HCT116 (cell line): ENCODE measurements at regions not wholly inside any gene's neighbourhood (a gene's known extent, or its start where the extent isn't known, plus 50 kb on each side); places are given as distances from the start of the nearest gene placed in this dataset.

ENCODE experiments used
- ATAC-seq: fragments of 200-7000 bp; cut with Tn5 transposase; 2 replicates; pipeline ENCODE4 v1.9.1; 2020; ENCODE audit warnings: mild to moderate bottlenecking, moderate library complexity
- BruUV-seq: library from RNA; stranded (reverse); fragments of 400-500 nt; replicated peaks from 2 replicates; lab custom pipeline; 2021; lab: Mats Ljungman, UMichigan
- CTCF ChIA-PET: fragments of 300-600 bp; sonication (Branson Sonifier 250); formaldehyde crosslinking; loops from one replicate; lab custom pipeline; 2021; ENCODE audit warnings: antibody characterized with exemption; lab: Charles Lee
- POLR2A ChIA-PET: fragments of 300-600, 350-600 bp; sonication (Branson Sonifier 250); formaldehyde crosslinking; loops from one replicate; lab custom pipeline; 2021; ENCODE audit warnings: antibody characterized with exemption; lab: Charles Lee
- RAD21 ChIA-PET, 2 experiments: fragments of 300-600 bp; sonication (Branson Sonifier 250); formaldehyde crosslinking; loops; one replicate each; lab custom pipeline; 2023; ENCODE audit warnings: low total read pairs in 2 of 2; ENCODE audit not compliant: uncharacterized antibody in 2 of 2, unreplicated experiment in 2 of 2, low non-redundant PET in 1 of 2; lab: Charles Lee
- DNase-seq: peaks from one replicate; pipeline ENCODE4 v3.0.0-alpha.2; 2010; ENCODE audit warnings: low read depth, low spot score
- H2AFZ ChIP-seq: fragments of 200-600 bp; shearing (Covaris generic), sonication (generic); 2 replicates; pipeline ENCODE4 v1.6.1; 2017; ENCODE audit warnings: low read depth, mixed run types, mixed read lengths, antibody characterized with exemption, low read length; ENCODE audit not compliant: poor library complexity, severe bottlenecking
- H3K27ac ChIP-seq: 2 replicates; pipeline ENCODE4 v1.5.1; 2012; ENCODE audit warnings: low read depth, low read length
- H3K27me3 ChIP-seq: fragments of 200-600 bp; sonication (generic); 2 replicates; pipeline ENCODE4 v1.6.1; 2016; ENCODE audit warnings: mixed run types, low read length, mixed read lengths; ENCODE audit not compliant: insufficient read depth
- H3K36me3 ChIP-seq, 2 experiments: fragments of 200-500 bp in 1 of 2; fragments of 200-600 bp in 1 of 2; sonication (Bioruptor generic) in 1 of 2; sonication (generic) in 1 of 2; 2 replicates each; pipeline versions ENCODE4 v1.5.1 to v1.6.1; 2014 to 2016; ENCODE audit warnings: low read length in 2 of 2, inconsistent platforms in 1 of 2, mixed read lengths in 1 of 2, mixed run types in 1 of 2; ENCODE audit not compliant: insufficient read depth in 2 of 2, control insufficient read depth in 1 of 2
- H3K4me1 ChIP-seq, 2 experiments: fragments of 200-600 bp in 1 of 2; sonication (generic) in 1 of 2; 2 replicates each; pipeline versions ENCODE4 v1.5.1 to v1.6.1; 2012 to 2017; ENCODE audit warnings: low read length in 2 of 2, inconsistent platforms in 1 of 2, mild to moderate bottlenecking in 1 of 2, mixed read lengths in 1 of 2, mixed run types in 1 of 2, moderate library complexity in 1 of 2; ENCODE audit not compliant: insufficient read depth in 2 of 2, control insufficient read depth in 1 of 2
- H3K4me2 ChIP-seq: fragments of 200-600 bp; sonication (generic); 2 replicates; pipeline ENCODE4 v1.6.1; 2017; ENCODE audit warnings: mixed run types, low read length, mixed read lengths
- H3K4me3 ChIP-seq, 2 experiments: fragments of 200-600 bp in 1 of 2; sonication (generic) in 1 of 2; replicated peaks in 1 of 2; 2 replicates each; pipeline ENCODE4 v1.5.1; 2011 to 2016; ENCODE audit warnings: low read length in 2 of 2, control low read depth in 1 of 2, low read depth in 1 of 2, mild to moderate bottlenecking in 1 of 2, mixed read lengths in 1 of 2, mixed run types in 1 of 2
- H3K79me2 ChIP-seq: fragments of 200-600 bp; sonication (generic); 2 replicates; pipeline ENCODE4 v1.6.1; 2017; ENCODE audit warnings: mild to moderate bottlenecking, mixed run types, low read length, moderate library complexity, mixed read lengths; ENCODE audit not compliant: insufficient read depth
- H3K9ac ChIP-seq: fragments of 200-600 bp; sonication (generic); 2 replicates; pipeline ENCODE4 v1.6.1; 2016; ENCODE audit warnings: low read length, mixed read lengths
- H3K9me2 ChIP-seq: fragments of 200-600 bp; sonication (generic), shearing (Covaris generic); 2 replicates; pipeline ENCODE4 v1.6.1; 2017; ENCODE audit warnings: mixed run types, mild to moderate bottlenecking, moderate library complexity; ENCODE audit not compliant: insufficient read depth
- H3K9me3 ChIP-seq, 2 experiments: fragments of 200-500 bp in 1 of 2; fragments of 200-600 bp in 1 of 2; sonication (Bioruptor generic) in 1 of 2; sonication (generic) in 1 of 2; 2 replicates each; pipeline ENCODE4 v1.6.1; 2014 to 2017; ENCODE audit warnings: low read length in 2 of 2, mixed read lengths in 2 of 2, inconsistent platforms in 1 of 2, low read depth in 1 of 2, mild to moderate bottlenecking in 1 of 2, mixed run types in 1 of 2, moderate library complexity in 1 of 2; ENCODE audit not compliant: control insufficient read depth in 1 of 2, insufficient read depth in 1 of 2
- H4K20me1 ChIP-seq: fragments of 200-600 bp; sonication (generic), shearing (Covaris generic); 2 replicates; pipeline ENCODE4 v1.6.1; 2017; ENCODE audit warnings: mixed run types, mild to moderate bottlenecking, moderate library complexity; ENCODE audit not compliant: insufficient read depth
- ATF3 ChIP-seq: IDR thresholded peaks from 2 replicates; pipeline ENCODE4 v1.6.1; 2012
- CEBPB ChIP-seq: IDR thresholded peaks from 2 replicates; pipeline ENCODE4 v1.6.1; 2012; ENCODE audit warnings: low read depth
- CTCF ChIP-seq, 3 experiments: fragments of 200-600 bp in 1 of 3; sonication (generic) in 1 of 3; IDR thresholded peaks in 2 of 3; conservative IDR thresholded peaks in 1 of 3; 2 replicates each; pipeline ENCODE4 v1.5.1; 2012 to 2017; ENCODE audit warnings: low read depth in 2 of 3, low read length in 2 of 3, antibody characterized with exemption in 1 of 3, borderline replicate concordance in 1 of 3, control low read depth in 1 of 3, mild to moderate bottlenecking in 1 of 3, mixed read lengths in 1 of 3, mixed run types in 1 of 3, moderate library complexity in 1 of 3; ENCODE audit not compliant: insufficient read depth in 1 of 3
- EGR1 ChIP-seq: IDR thresholded peaks from 2 replicates; pipeline ENCODE4 v1.6.1; 2012; ENCODE audit warnings: low read depth
- ELF1 ChIP-seq: IDR thresholded peaks from 2 replicates; pipeline ENCODE4 v1.6.1; 2012; ENCODE audit warnings: low read depth, borderline replicate concordance
- EZH2phosphoT487 ChIP-seq: fragments of 200-600 bp; IDR thresholded peaks from 2 replicates; pipeline ENCODE4 v1.6.1; 2018; ENCODE audit warnings: antibody characterized with exemption, borderline replicate concordance
- FOSL1 ChIP-seq: IDR thresholded peaks from 2 replicates; pipeline ENCODE4 v1.6.1; 2012; ENCODE audit warnings: low read depth
- JUND ChIP-seq: IDR thresholded peaks from 2 replicates; pipeline ENCODE4 v1.6.1; 2012
- MAX ChIP-seq: IDR thresholded peaks from 2 replicates; pipeline ENCODE4 v1.6.1; 2012
- POLR2A ChIP-seq: IDR thresholded peaks from 2 replicates; pipeline ENCODE4 v1.7.0; 2011; ENCODE audit warnings: borderline replicate concordance; ENCODE audit not compliant: insufficient read depth, insufficient read length; ENCODE audit errors: extremely low read depth
- POLR2AphosphoS5 ChIP-seq: IDR thresholded peaks from 2 replicates; pipeline ENCODE4 v1.6.1; 2011; ENCODE audit warnings: mild to moderate bottlenecking, low read depth, low read length, moderate library complexity
- RAD21 ChIP-seq: IDR thresholded peaks from 2 replicates; pipeline ENCODE4 v1.6.1; 2012; ENCODE audit warnings: low read depth, mild to moderate bottlenecking
- SIN3A ChIP-seq: IDR thresholded peaks from 2 replicates; pipeline ENCODE4 v1.6.1; 2012; ENCODE audit warnings: low read depth
- SP1 ChIP-seq: IDR thresholded peaks from 2 replicates; pipeline ENCODE4 v1.6.1; 2012; ENCODE audit warnings: low read depth
- TCF7L2 ChIP-seq: IDR thresholded peaks from 2 replicates; pipeline ENCODE4 v1.7.0; 2011; ENCODE audit warnings: borderline replicate concordance, inconsistent platforms; ENCODE audit not compliant: insufficient read depth, insufficient read length; ENCODE audit errors: extremely low read depth
- YY1 ChIP-seq: IDR thresholded peaks from 2 replicates; pipeline ENCODE4 v1.6.1; 2011; ENCODE audit warnings: low read length, low read depth, moderate library complexity, mild to moderate bottlenecking; ENCODE audit not compliant: insufficient replicate concordance; ENCODE audit errors: extremely low read depth
- ZBTB33 ChIP-seq: IDR thresholded peaks from 2 replicates; pipeline ENCODE4 v1.6.1; 2011; ENCODE audit warnings: mild to moderate bottlenecking, low read length, moderate library complexity; ENCODE audit not compliant: insufficient replicate concordance; ENCODE audit errors: extremely low read depth
- ZFX ChIP-seq: fragments of 450-650 bp; IDR thresholded peaks from 2 replicates; pipeline ENCODE4 v1.6.1; 2017
- intact Hi-C: fragments of 100-400 bp; cut with micrococcal nuclease; formaldehyde crosslinking; loops from 2 replicates; pipeline ENCODE4 v1.10.0; 2022

GRCh38 chr3:187590861-187591576 lies 79.2 kb downstream of the SST start:
- Histone ChIP-seq H3K9me2 (no peaks in the 10 kb centered on the region), H3K27ac (no peak overlapping the region), H2AFZ (no peak overlapping the region), H3K9me3 (no peaks in the 10 kb centered on the region), H3K9ac (no peak overlapping the region), H3K79me2 (no peaks in the 10 kb centered on the region), H3K4me2 (no peak overlapping the region), H4K20me1 (no peaks in the 10 kb centered on the region), H3K4me3 (no peak overlapping the region), H3K27me3 (peaks cover 30% of the 10 kb centered on the region), H3K36me3 (no peaks in the 10 kb centered on the region), H3K4me1 (no peaks in the 10 kb centered on the region)
- DNase-seq (no peak), ATAC-seq (no peak)
- POLR2A ChIA-PET: no interaction called here
- intact Hi-C loops: no loop called here
- CTCF ChIA-PET: no interaction called here
- RAD21 ChIA-PET: no interaction called here
- no TSS peak for BruUV-seq
- TF ChIP-seq EGR1: no peak

GRCh38 chr3:187587076-187587475 lies 83.1 kb downstream of the SST start:
- ATAC-seq (no peak), DNase-seq (no peak)
- no peaks in the 10 kb centered on the region for H3K36me3 ChIP-seq
- H3K79me2 ChIP-seq: no peaks in the 10 kb centered on the region
- no peaks in the 10 kb centered on the region for H3K4me1 ChIP-seq
- no peaks in the 10 kb centered on the region for H4K20me1 ChIP-seq
- H2AFZ ChIP-seq: no peak overlapping the region
- no peak overlapping the region for H3K27ac ChIP-seq
- no peak overlapping the region for H3K4me3 ChIP-seq
- H3K4me2 ChIP-seq: no peak overlapping the region
- H3K9ac ChIP-seq: no peak overlapping the region
- CTCF ChIA-PET: no interaction called here
- H3K9me3 ChIP-seq: no peaks in the 10 kb centered on the region
- intact Hi-C loops: no loop called here
- H3K9me2 ChIP-seq: no peaks in the 10 kb centered on the region
- peaks cover 31% of the 10 kb centered on the region for H3K27me3 ChIP-seq
- RAD21 ChIA-PET: no interaction called here
- TF ChIP-seq SP1: no peak
- no peak for TF ChIP-seq YY1
- TF ChIP-seq EZH2phosphoT487: no peak
- no peak for TF ChIP-seq ZFX
- TF ChIP-seq EGR1: no peak
- no peak for TF ChIP-seq JUND
- no peak for TF ChIP-seq TCF7L2
- no peak for TF ChIP-seq POLR2AphosphoS5
- no peak for TF ChIP-seq CEBPB
- TF ChIP-seq ATF3: no peak
- TF ChIP-seq POLR2A: no peak
- no peak for TF ChIP-seq ELF1
- no peak for TF ChIP-seq RAD21
- no peak for TF ChIP-seq SIN3A
- no peak for TF ChIP-seq ZBTB33
- TF ChIP-seq CTCF (IDR thresholded peaks at IDR 0.05 in 2 of 3, conservative IDR thresholded peaks at IDR 0.05 in 1 of 3; ENCODE audit: borderline replicate concordance in 1 of 3, insufficient read depth in 1 of 3, low read depth in 2 of 3, low read length in 2 of 3): no peak
- TF ChIP-seq FOSL1: no peak
- no peak for TF ChIP-seq MAX
- TF ChIP-seq, all 23 proteins: peak for 0
- BruUV-seq: no TSS peak
- POLR2A ChIA-PET: no interaction called here
